ENCODE measurements at regions not wholly inside any gene's neighbourhood (a gene's known extent, or its start where the extent isn't known, plus 50 kb on each side); places are given as distances from the start of the nearest gene placed in this dataset.

DNA sequence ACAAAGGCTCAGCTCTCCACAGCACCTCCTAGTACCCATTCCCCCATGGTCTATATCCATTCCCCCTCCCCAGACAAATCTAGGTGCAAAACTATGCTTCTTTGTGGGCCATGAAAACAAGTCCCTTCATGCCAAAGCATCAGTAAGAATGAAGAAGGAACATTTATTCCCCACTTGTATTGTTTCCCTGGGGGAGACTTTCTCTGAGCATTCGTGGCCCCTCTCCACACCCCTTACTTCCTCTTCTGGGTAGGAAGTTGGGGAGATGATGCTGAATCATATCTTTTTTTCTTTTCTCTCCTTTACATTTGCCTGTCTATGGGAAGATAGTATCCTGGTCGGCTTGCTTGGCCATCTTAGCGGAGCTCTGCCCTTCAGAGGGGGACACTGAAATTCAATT, 246.8 kb downstream of the NSG2 start:
- TF ChIP-seq, protein P1, sequence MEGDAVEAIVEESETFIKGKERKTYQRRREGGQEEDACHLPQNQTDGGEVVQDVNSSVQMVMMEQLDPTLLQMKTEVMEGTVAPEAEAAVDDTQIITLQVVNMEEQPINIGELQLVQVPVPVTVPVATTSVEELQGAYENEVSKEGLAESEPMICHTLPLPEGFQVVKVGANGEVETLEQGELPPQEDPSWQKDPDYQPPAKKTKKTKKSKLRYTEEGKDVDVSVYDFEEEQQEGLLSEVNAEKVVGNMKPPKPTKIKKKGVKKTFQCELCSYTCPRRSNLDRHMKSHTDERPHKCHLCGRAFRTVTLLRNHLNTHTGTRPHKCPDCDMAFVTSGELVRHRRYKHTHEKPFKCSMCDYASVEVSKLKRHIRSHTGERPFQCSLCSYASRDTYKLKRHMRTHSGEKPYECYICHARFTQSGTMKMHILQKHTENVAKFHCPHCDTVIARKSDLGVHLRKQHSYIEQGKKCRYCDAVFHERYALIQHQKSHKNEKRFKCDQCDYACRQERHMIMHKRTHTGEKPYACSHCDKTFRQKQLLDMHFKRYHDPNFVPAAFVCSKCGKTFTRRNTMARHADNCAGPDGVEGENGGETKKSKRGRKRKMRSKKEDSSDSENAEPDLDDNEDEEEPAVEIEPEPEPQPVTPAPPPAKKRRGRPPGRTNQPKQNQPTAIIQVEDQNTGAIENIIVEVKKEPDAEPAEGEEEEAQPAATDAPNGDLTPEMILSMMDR (IDR thresholded peaks at IDR 0.05) = no peak
- no peak for TF ChIP-seq EP300 (IDR thresholded peaks at IDR 0.05)

Measured in suprapubic skin (tissue), 3 donors.